NCI-H2227 (cell line): ENCODE measurements at regions not wholly inside any gene's neighbourhood (a gene's known extent, or its start where the extent isn't known, plus 50 kb on each side); places are given as distances from the start of the nearest gene placed in this dataset.

ENCODE experiments used
- DNase-seq: peaks from one replicate; lab custom pipeline; 2025; ENCODE audit not compliant: unreplicated experiment; lab: John Stamatoyannopoulos, UW

DNA sequence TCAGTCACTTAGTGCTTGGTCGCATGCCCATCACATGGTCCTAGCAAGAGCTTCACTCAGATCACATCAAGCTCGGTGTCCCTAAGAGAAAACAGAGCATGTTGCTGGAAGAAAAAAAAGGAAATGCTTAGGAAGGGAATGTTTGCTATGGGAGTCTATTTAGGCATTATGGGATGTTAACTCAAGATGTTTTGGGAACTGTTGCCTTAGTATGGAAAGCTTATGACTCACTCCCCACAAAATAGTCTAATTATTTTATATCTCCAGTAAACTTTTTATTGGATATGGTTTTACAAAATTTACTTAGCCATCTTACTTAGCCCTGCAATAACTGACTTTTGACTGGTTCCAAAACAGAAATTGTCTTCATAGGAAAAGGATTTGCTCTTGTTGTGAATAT, 439.5 kb upstream of the ZEB2 start:
- no peak for DNase-seq

GRCh38 chr2:144950899-144951560, 431.1 kb upstream of the ZEB2 start:
- DNase-seq = no peak

DNA sequence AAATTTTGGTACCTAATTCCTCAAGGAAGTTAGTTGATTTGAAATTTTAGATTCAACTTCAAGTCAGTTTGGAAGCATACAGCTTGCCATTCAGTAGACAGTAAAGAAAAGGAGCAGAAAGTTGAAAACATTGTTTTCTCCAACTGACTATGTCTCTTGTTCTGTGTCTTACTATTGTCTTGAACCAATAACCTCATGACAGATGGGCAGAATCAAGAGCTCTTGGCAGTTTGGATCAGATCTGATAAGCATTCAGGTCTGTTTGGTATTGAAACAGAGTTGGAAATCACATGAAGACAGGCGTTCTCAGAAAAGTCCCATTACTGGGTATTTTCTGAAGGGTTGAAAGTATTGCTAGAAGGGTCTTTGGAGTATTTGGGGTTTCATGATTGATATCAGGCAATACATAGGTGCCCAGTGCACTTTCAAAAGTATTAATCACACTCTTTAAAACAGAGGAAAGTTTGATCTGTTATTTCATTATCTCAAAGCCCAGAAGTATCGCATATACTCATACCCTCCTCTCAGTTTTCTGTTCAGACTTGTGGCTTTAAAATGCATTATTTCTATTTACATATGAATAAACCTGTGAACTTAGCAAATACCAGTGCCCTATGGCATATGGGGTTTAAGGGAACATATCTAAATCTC, 428.4 kb upstream of the ZEB2 start:
- no peak for DNase-seq

DNA sequence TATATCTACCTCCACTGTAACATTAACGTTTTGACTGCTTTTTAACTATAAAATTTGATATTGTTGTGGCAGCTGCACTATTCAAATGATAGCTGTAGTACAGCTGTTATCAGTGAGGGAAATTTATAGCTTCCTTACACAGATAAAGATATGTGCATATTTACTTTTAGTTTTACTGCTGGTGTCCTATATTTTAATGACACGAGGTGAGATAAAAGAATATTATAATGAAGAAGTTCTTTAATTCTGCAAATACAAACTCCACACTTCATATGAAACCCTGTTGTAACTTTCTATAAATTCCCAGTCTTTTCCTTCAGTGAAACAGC, 427.8 kb upstream of the ZEB2 start:
- DNase-seq = no peak

- no peak for DNase-seq
Measured at GRCh38 chr2:144946263-144946662, 426.3 kb upstream of the ZEB2 start.

GRCh38 chr2:144944546-144945220, 424.8 kb upstream of the ZEB2 start:
- no peak for DNase-seq

DNA sequence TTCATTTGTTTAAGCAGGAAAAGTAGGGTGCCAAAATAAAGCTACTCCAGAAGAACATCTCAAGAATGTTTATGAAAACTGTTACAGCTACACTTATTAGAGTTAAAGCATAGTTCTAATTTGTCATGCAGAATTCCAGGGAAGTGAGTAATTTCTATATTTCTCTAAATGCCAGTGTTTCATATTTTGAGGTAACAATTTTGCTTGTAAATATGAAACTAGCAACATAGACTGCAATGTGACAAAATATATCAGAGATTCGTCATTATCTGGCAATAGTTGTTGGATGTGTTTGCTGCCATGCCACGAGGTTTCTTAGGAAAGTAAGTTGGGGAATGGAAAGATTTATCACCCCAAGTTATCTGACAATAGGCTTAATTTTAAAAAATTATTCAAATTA, 424.1 kb upstream of the ZEB2 start:
- DNase-seq = no peak

DNA sequence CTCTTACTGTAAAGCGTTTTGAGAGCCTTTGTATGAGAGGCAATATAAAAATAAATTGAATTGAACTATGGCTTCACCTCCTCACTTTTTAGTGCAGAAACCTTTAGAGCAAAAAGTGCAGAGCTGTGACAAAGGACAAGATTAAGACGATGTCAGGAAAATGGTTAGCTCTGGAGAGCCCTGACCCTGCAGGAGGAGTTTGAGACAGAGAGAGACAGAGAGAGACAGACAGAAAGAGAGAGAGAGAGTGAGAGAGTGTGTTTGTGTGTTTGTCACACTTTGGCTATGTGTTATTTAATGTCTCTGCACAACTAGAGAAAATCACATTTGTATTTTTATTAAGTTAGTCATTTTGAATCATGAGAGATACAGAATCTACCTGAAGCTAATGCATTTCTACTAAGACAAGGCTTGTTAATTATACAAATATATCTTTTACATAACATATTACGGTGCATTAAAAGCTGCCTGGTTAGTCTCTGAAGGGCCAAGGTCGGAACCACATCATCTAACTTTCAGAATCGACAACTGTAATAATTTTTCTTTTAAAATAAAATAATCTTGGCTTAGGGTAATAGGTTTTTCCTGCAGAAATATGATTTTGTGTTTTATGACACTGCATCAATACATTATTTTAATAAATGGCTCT, 423.5 kb upstream of the ZEB2 start:
- DNase-seq = no peak

DNA sequence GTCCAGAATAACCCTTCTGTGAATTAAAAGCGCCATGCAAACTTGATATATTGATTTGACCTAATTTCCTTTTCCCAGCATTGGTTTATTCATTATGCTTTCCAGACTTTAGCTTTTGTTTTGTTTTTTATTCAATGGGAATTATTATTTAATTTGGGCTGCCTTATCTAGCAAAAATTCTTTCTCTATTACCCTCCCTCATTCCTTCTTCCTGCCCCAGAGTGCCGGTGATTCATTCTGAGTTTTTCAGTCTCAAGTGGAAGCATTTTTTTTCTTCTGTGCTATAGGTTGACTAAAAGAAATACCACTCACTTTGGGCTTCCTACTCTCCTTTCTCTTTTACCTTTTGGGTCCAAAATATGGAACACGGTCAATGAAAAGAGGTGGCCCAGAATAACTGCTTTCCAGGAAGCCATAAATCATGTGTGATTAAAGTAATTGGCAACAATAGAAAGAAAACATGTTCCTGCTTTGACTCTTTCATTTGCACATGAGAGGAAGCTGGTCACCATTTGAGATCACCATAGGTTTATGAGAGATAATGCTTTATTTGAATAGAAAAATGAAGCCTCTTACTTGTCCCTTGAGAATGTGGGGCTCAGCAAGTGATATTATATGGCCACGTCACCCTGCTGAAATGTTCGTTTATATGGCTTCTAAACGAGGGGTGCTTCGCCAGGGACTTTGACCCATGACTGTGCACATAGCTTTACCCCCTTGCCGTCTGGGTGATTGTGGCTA, 422.8 kb upstream of the ZEB2 start:
- no peak for DNase-seq

DNA sequence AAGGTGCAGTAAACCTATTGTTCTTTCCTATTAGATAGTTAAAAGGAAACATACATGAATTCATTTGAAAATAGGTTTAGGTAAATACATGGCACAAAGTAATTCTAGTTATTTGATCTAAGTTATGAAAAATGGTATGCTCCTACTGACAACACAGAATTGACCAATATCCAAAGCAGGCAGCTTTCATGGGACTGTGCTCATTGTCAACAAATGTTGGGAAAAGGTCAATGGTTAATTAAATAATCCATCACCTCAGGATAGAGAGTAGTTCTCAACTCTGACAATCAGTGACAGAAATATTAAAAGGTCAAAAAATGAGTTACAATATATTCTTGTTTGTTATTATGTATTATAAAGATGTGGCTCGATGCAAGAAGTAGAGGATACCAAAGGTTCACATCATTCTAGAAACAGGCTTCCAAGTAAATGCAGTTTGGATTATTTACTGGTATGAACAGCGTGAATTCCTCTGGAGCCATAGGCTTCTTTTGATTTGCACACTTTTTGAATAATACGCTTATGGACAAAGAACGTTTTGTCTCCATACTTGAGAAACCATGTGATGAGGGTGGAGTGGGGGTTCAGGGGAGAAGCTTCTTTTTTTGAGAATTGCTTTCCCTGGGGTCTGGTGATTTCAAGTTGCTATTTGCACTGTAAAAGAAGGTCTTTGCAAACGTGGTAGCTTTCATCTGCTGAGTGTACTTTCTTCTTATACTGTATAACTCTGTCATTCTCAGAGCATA, 422.0 kb upstream of the ZEB2 start:
- DNase-seq = no peak

DNA sequence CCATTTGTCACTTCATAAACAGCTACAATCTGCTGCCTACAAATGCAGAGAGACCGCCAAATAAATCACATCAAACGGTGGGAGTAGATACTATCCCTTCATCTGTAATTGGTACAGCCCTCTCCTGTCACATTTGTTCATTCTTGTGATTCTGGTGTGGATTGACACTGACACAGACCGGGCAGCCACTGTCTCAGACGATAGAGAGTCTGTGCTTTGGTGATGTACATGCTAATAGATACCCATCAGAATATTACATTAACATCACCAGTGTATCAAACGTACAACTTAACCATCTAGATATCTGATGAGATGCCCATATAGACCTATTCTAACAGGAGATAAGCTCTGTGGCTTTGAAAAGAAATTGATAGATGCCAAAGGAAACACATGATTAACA, 419.7 kb upstream of the ZEB2 start:
- no peak for DNase-seq

- no peak for DNase-seq
Measured at GRCh38 chr2:144937910-144938709, 418.2 kb upstream of the ZEB2 start.

GRCh38 chr2:144937066-144937465, 417.1 kb upstream of the ZEB2 start:
- no peak for DNase-seq

DNA sequence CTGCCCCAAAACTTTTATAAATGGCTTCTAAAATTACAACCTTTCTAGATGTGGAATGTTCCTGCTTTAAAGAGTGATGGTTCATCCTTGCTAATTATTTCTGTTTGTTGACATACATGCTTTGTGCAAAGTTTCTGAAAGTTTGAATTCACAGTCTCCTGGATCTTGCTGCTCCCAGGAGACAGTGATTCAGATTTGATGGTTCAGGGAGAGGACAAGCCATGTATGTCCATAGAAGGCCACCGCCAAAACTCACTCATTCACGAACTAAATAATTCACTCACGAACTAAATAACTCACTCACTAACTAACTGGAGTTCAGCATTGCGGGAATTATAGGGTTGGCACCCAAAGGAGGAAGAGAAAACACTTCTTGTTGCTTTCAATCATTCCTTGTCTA, 416.5 kb upstream of the ZEB2 start:
- no peak for DNase-seq

DNA sequence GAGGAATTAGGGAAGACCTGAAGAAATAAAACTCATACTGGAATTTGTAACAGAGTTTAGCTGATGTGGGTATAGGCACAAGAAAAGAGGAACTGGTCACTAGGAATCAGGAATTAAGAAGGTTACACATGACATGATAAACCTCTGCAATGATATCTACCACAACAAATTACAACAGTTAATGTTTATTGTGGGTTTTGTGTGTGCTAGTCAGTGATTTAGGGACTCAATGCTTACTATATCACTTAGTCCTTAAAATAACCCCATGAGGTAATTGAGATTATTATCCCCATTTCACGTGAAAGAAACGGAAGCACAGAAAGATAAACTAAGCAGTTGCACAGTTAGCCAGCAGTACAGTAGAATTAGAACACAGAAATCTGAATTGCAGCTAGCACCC, 415.8 kb upstream of the ZEB2 start:
- no peak for DNase-seq

DNA sequence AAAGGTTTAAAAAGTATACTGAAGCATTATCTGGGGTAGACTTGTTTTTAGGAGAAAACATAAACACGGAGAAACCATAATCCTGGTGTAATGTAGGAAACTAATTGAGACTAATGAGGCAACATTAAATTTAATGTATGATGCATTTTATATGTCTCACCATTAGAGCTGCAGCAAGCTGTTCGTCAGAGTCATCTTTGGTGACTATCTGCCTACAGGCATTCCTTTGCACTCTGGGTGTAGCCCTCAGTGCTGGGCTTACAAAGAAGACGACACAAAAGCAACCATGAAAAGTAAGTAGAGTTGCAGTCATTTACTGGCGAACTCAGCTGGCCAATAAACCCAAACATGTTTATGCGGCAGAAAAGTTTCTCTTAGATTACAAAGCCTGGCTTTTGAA, 415.3 kb upstream of the ZEB2 start:
- DNase-seq = no peak

GRCh38 chr2:144931960-144932359, 412.0 kb upstream of the ZEB2 start:
- DNase-seq = no peak

GRCh38 chr2:144931480-144931879, 411.6 kb upstream of the ZEB2 start:
- DNase-seq = no peak

DNA sequence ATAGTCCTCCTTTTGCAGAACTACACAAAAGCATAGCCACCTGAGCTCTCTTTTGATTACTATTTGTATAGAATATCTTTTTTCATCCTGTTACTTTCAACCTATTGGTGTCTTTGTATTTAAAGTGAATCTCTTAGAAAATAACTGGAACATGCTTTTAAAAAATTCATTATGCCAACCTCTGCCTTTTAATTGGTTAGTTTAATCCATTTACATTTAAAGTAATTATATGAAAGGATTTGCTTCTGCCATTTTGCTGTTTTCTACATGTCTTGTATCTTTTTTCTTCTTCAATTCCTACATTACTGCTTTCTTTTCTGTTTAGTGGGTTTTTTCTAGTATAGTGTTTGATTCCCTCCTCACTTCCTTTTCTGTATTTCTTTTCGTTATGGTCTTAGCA, 407.5 kb upstream of the ZEB2 start:
- no peak for DNase-seq

DNA sequence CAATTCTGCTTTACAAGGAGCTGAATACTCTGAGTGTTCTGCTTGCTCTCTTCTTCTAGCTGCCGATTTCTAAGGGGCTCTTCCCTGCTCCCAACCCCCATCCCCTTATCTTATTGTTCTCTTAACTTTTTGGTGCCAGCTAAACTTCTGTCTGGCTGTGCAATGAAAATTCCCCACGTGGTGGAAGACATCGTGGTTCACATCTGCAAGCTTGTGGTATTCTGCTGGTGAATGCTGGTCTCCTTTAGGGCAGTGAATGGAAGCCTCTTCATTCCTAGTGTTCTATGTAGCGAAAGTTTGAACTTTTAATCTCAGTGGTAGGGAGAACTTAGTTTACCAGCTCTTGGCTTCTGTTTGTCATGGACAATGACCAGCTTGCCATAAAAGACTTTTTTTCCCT, 406.0 kb upstream of the ZEB2 start:
- DNase-seq = no peak
